HG03025 (cell line): ENCODE measurements at regions not wholly inside any gene's neighbourhood (a gene's known extent, or its start where the extent isn't known, plus 50 kb on each side); places are given as distances from the start of the nearest gene placed in this dataset.

Experiments used
- ATAC-seq: cut with Tn5 transposase; IDR thresholded peaks from one replicate; pipeline ENCODE4 v1.9.1; 2021; ENCODE audit warnings: mild to moderate bottlenecking, moderate library complexity; ENCODE audit not compliant: unreplicated experiment, low FRiP score

DNA sequence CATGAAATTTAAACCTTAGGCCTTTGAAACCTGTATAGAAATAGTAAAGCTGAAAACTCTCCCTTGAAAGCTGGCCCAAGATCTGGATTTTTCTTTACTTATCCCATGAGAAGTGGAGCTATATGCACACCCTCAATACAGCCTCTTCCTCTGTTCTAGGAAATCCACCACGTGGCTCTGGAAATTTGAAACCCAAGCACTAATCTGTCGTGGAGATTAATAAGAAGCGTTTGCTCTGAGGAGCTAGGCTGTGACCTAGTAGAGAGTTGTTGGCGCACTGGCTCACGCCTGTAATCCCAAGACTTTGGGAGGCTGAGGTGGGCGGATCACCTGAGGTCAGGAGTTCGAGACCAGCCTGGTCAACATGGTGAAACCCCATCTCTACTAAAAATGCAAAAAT lies 291.3 kb upstream of the PLXNA2 start:
- no peak for ATAC-seq

DNA sequence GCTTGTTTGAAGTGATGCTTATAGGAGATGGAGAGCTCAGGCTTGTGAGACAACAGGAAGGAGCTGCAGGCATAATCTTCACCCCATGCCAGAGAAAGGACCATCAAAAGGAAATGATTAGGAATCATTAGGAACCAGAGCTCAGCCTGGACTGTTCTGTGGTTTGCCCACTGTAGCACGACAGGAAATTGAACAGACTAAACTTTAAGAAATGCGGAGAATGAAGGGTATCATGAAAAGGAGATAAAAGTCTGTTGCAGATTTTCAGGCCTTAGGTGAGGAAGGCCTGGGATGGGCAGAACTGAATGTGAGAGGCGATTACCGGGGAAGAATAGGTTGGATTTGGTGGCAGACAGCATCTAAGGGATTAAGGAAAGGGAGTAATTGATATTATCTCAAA lies 292.0 kb upstream of the PLXNA2 start:
- ATAC-seq: no peak

DNA sequence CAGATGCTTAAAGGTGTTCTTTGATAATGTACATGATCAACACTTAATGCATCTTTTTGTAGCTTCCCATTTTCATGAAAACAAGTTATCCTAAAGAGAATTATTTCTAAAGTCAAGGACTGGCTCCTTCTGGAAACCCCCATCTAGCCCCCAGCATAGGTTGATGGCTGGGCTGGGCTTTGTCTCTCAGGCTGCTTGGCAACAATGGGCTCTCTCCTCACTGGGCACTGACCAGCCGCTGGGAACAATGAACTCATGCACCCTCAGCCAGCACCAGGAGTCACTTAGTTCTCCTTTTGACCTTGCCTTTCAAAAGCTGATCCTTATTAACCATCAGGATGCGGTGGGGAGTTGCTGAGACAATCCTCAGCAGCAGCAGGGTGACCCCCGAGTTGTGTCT lies 293.0 kb upstream of the PLXNA2 start:
- ATAC-seq: no peak

DNA sequence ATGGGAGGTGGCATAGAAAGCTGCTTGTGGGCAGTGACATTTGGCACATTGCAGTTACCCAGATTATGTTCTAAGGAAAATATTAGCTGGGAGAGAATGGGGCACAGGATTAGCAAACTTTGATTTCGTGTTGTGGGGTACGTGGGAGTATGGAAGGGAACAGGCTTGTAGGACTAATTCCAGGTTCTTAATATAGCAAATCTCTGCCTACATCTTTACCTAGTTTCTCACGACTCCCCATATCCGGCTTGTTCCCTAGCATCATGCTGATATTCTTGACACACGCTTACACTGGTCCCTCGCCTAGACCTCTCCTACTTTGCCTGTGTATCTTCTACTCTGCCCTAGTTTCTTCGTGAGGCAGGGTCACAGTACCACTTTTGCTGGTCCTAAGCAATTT lies 293.9 kb upstream of the PLXNA2 start:
- no peak for ATAC-seq

DNA sequence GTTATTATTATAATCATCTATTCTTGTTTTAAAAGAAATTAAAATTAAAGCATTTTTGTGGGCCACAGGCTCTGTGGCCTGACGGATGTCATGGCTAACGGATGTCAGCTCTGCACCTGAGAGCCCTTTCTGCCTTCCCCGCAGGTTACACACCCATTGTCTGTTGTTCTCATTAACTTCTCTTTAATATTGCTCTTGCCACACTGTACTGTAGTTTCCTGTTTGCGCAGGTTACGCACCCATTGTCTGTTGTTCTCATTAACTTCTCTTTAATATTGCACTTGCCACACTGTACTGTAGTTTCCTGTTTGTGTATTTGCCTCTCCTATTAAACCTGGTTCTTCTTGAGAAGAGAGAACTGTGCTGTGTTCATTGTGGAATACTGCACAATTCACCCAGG lies 294.4 kb upstream of the PLXNA2 start:
- ATAC-seq: no peak

DNA sequence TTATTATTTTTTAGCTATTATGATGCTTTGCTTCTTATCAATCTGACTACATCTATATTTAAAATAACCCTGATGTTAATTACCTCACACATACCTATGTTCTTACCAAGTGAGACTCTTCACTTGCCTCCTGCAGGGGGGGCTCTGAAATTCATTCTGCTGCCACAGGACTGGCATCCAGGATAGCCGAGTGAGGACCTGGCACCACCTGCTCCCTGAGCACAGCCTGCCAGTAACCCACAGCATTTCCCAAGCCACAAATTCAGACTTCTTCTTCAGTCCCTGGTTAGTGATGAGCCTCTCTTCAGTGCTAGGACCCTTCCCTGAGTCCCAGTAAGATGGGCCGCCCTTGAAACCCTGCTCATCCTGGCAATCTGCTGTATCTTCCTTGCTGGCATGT lies 296.5 kb upstream of the PLXNA2 start:
- no peak for ATAC-seq

DNA sequence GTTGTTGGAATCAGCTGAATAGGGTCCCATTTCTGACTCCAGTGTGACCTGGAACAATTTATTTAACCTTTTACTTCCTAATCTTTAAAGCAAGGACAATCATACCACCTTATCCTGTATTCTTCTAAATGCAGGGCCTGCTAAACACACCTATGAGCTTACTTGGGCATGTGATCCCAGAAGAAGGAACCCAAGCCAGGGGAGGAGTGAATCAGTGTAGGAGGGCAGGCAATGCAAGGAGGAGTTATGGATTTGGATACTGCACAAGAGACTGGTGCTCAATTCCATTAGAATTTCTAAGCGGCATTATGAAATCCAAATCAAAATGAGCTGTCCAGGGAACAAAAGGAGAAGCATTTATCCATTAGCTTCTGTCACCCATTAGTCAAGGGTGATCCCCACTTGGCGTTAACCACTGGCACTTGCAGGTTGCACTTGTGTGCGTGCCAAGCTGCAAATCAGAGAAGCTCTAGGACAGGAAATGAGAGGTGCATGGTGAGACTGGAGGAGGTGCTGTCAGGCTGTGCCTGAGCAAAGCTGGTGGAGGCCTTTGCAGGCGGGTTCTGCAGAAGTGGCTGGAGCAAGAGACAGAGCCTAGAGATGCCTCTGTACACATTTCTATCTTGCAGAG lies 297.2 kb upstream of the PLXNA2 start:
- no peak for ATAC-seq

DNA sequence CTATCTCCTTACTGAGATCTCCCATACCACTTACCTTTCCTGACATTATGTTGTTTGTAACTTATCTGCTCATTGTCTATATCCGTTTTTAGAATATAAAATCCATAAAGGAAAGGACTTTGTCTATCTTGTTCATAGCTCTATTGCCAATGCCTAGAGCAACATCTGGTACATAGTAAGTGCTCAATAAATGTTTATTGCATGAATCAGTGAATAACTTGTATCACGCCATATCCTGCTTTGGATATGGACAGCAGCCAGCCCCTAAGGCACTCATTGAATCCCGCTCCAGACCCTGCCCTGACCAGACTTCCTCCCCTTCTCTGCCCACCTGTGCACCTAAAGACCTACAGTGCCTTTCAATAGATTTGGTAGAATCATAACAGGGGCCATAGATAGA lies 298.1 kb upstream of the PLXNA2 start:
- ATAC-seq: no peak

DNA sequence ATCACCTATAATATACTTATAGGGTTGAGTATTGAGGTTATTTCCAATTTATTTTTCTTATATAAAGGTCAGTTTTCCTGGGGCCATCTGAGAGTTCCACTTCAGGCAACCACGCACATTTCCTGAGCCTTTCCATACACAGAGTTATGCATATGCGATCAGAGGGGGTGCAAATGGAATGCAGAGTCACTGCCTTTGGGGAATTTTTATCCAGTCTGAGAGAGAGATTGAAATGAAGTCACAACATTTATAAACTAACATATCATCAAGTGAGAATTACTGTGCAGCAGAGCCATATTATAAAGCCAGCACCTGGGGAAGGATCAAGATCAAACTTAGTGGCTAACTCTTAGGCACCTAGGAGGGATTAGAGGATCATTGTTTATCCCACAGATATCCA lies 299.9 kb upstream of the PLXNA2 start:
- ATAC-seq: no peak

DNA sequence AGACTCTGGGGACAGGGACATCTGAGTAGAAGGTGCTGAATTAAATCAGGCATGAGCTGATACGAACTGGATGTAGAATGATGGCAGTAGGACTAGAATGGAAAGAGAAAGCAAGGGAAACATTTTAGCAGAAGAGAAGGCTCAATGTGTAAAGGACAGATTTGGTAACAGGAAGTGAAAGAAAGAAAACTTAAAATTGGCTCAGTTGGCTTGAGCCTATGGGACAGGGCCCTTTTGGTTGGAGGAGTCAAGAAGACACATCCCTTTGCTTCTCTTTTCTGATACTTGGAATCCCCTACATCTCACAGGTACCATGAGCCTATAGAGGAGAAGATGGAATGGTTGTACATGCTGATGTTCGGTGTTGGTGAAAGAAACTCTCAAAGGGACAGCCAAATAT lies 300.6 kb upstream of the PLXNA2 start:
- no peak for ATAC-seq

DNA sequence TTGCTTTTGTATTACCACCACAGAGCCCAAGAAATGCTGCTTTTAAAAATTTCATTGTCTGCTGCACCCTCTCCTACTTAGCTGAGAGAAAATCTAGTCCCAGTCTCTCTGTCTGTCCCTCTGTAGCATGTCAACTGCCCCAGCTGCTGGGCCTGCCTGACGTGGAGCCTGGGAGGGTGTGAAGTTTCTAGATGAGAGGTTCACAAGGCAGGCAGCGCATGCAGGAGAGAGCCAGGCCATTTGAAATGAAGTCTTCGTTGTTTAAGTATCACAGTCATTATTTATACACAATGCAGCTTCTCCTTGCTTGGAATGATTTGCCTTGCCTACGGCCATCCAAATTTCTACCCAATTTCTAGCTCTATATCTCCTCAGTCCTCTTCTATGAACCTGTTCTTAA lies 306.8 kb upstream of the PLXNA2 start:
- ATAC-seq: no peak

DNA sequence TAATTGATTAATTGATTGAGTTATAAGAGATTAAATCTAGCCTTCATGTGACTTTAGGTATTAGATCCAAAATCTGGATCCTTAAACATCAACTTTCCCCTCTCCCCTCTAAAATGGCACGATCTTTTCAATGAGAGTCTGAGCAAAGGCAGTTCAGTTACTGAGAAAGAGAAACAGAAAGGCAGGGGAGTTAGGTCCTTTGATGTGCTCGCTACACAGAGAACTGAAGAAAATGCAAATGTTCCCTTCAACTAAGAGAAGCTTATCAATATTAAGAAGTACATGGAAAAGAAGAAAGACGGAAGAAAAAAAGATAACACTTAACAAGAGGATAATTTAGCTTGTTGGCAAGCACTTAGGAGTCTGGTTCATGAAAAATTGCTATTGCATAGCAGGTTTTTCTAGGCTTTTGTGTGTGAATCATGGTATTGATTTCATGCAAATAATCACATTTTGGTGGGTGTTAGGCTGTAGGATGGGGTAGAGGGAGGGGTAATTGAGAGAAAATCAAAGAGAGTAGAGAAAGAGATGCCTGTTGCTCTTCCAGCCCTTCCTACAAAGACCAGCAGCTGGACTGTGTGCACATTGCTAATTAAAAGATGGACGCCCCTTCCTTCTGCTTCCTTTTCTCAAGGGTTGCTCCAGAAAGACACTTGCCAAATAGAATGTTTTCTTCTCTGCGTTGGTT lies 307.6 kb upstream of the PLXNA2 start:
- ATAC-seq: no peak

DNA sequence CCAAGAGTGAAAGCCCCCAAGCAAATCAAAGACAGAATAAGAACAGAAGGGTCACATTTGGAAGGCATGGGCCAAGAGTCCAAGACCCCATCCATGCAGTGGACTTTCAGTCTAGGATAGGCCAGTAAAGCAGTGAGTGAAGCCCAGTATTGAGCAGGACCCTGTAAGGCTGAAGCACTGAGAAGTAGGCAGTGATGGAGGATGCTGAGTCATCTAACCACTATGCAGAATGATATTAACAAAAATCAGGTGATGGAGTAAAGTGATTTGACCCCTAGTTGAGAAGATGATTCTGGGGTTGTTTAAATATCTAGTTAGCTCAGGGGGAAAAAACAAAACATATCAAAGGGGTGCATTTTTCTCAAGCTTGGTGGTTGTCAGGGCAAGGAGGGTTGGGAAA lies 308.7 kb upstream of the PLXNA2 start:
- ATAC-seq: no peak

DNA sequence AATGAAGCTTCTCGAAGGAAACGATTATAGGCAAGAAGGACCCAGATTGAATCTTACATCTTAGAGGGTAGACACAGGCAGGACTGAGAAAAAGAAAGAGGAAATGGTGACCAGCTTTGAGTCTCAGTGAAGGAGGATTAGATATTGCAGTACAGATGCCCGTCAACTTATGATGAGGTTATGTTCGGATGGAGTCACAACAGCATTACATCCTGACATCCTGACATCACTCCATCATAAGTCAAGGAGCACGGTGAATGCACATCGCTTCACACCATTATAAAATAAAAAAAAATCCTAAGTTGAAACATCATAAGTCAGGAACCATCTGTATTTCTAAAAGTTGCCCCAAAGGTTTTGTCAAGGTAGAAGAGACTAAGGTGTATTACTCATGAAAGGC lies 312.3 kb upstream of the PLXNA2 start:
- no peak for ATAC-seq

DNA sequence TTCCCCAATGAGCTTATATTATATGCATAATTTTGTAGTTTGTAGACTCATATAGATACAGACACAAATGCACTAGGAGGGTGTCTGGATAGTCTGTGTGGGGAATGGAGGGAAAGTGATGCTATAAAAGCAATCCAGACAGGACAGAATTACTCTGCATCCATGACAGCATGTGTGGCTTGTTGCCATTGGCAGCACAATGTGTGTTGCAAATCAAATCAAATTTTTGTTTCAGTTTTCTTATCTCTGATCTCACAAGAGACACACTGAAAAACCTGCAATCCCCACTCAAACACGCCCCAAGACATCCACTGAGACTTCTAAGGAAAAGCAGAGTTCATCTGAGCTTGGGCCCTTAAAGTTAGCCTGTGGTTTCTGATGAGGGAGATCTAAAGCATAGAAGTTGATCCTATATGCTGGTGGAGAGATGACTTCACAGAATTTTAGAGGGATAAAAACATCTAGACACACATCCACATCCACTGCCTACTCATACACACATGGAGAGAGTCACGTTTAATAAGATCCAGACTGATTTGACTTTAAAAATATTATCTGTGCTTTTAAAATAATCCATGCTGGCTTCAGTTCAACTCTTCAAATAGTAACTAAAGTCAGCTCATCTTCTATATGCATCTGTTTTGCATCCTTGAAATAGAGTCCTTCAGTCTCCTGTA lies 313.0 kb upstream of the PLXNA2 start:
- ATAC-seq: no peak

DNA sequence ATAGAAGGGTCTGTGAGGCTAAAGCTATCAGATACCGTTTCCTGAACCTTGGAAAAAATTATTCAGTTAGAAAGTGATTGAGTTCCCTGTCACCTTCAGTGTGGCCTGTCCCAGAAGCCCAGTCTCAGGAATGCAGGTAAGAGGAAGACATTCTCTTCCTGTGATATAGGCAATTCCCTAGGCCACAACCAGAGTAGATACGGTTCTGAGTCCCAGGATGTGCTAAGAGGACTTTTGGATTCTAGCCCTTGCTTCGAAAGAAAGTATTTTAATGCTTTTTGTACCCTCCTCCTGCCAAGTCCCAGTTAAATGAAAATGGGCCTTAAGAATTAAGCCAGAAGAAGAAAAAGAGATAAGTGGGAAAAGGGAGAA lies 313.5 kb upstream of the PLXNA2 start:
- no peak for ATAC-seq

DNA sequence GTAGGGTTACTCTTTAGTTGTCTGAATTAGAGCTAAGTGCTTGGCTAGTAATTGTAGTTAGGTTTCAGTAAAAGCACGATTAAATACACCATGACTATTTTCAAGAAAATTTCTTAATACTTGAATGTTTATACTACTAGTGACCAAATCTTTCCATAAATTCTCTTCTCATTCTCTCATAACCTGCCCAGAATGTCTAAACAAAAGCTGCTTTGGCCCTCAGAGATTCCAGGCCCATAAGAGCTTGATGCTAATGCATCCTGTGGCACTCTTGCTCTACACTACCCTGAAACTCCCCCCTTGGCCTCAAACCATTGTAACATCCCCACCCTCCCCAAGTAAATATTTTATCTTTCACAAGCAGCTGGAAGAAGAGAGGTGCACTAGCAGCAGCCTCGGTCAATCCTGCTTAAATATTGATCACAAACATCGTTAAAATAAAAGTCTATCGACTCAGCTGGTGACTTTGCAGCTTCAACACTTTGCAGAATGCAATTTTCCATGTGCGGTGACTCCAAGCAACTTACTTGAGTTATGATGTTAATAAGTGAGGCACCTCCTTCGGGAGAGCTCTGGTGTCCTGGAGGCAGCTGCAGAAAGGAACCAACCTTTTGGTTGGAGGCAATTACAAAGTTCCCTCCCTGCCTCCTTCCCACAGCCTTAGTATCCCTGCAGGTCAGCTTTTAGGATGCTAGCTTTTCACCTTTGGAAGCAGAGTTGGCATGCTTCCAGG lies 315.6 kb upstream of the PLXNA2 start:
- ATAC-seq: no peak

DNA sequence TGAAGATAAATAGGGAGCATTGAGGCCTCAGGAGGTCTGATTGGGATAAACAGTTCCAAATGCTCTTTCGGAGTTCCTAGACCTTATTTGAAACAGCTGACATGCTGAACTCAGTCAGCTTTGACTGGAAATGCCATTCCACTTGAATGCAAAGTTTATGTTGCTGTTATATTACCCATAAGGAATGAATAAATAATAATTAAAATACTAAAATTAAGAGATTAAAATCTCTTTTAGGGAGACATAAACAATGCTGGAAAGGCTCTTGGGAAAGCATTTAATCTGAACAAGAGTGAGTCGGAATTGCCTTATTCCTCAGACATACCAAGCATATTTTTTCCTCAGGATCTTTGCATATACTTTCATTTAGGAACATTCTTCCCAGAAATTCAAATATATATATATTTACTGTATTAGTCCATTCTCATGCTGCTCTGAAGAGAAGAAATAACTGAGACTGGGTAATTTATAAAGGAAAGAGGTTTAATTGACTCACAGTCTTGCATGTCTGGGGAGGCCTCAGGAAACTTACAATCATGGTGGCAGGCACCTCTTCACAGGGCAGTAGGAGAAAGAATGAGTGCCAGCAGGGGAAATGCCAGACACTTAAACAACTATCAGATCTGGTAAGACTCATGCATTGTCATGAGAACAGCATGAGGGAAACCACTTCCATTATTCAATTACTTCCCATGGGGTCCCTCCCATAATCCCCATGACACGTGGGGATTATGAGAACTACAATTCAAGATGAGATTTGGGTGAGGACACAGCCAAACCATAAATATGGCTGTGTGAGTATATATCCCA lies 318.2 kb upstream of the PLXNA2 start:
- ATAC-seq: no peak

DNA sequence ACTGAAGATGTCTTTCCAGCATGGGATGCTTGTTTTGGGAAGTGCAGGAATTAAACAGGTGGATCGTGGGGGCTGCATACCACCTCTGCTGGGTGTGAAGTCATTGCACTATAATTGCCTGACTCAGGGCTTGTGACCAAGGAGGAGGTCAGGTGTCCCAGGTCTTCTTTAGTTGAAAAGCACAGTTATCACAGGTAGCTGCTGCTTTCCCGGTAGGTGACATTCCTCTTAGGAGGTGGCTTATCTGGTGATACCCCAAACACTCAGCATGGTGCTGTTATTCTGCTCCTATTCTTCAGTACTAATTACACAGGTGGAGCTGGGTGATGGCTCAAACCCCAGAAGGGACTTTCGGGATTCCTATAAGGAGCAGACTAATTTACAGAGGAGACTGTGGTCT lies 320.3 kb upstream of the PLXNA2 start:
- no peak for ATAC-seq

DNA sequence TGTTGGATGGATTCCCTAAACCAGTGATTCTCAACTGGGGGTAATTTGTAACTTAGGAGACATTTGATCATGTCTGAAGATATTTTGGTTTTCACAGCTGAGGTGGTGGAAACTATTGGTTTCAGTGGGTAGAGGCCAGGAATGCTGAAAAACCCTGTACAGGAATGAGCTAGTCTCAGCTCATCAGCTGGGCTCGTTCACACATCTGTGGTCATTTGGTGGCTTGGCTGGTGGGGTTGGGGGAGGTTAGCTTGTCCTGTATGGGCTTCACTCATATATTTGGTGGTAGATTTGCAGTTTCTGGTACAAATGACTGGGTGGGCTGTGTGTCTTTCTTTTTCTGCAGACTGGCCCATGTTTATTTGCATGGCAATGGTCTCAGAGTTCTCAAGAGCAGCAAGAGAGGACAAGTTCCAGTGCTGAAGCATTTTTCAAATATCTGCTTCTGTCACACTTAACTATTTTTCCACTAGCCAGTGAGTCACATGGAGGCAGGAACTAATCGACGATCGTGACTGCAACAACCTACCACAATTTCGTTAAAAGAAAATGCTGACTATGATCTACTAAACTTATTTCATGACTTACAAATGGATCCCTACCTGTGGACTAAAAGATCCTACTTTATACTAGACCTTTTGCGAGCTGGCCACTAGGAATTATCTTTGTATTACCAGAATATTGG lies 321.7 kb upstream of the PLXNA2 start:
- ATAC-seq: no peak
